ENCODE measurements at regions not wholly inside any gene's neighbourhood (a gene's known extent, or its start where the extent isn't known, plus 50 kb on each side); places are given as distances from the start of the nearest gene placed in this dataset.

DNA sequence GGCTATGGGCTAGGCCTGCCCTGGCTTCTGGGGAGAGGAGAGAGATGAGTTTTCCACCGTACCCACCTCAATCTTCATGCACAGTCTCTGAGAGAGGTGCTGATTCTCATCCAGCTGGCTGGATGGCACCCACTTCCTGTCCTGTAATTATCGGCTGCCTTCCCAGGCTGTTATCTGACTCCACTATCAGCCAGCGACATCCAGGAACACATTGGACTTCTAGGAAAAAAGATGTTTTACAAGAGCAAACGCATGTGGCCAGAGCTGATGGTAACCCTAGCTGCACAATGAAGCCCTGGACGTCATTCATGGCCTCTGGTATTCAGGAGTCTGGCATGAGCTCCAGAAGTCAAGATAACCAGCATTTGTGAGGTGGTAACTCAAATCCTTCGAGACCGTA is 137.4 kb downstream of the EHF start:
- no peak overlapping the region for H3K4me3 ChIP-seq (ENCODE audit: control insufficient read depth, low read depth, low read length)
- no peak for TF ChIP-seq CTCF (conservative IDR thresholded peaks at IDR 0.05; ENCODE audit: control insufficient read depth, insufficient read depth, low read depth, low read length)
- peak; percentile 50 for DNase-seq (ENCODE audit: low read depth)

DNA sequence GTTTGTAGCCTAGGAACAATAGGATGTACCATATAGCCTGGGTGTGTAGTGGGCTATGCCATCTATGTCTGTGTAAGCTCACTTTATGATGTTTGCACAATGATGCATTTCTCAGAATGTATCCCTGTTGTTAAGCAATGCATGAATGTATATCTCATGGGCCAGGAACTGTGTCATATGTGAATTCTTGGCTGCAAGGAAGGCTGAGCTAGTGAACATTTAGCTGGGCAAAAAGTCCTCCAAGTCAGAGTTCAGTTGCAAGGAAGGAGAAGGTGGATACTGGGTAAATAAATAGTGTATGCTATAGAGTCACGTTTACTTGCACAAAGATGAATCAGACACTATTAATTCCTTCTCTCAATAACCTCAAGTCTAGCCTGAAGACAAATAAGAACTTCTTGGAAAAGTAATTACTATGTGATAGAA is 136.1 kb downstream of the EHF start:
- TF ChIP-seq CTCF (conservative IDR thresholded peaks at IDR 0.05; ENCODE audit: control insufficient read depth, insufficient read depth, low read depth, low read length), result no peak
- no peak overlapping the region for H3K4me3 ChIP-seq (ENCODE audit: control insufficient read depth, low read depth, low read length)
- peak; percentile 62 for DNase-seq (ENCODE audit: low read depth)

GRCh38 chr11:34756591-34756990 is 135.7 kb downstream of the EHF start:
- no peak for TF ChIP-seq CTCF (conservative IDR thresholded peaks at IDR 0.05; ENCODE audit: control insufficient read depth, insufficient read depth, low read depth, low read length)
- no peak for DNase-seq (ENCODE audit: low read depth)
- H3K4me3 ChIP-seq (ENCODE audit: control insufficient read depth, low read depth, low read length), result no peak overlapping the region

GRCh38 chr11:34755671-34756070 is 134.8 kb downstream of the EHF start:
- no peak for DNase-seq (ENCODE audit: low read depth)
- H3K4me3 ChIP-seq (ENCODE audit: control insufficient read depth, low read depth, low read length), result no peak overlapping the region
- TF ChIP-seq CTCF (conservative IDR thresholded peaks at IDR 0.05; ENCODE audit: control insufficient read depth, insufficient read depth, low read depth, low read length), result no peak

DNA sequence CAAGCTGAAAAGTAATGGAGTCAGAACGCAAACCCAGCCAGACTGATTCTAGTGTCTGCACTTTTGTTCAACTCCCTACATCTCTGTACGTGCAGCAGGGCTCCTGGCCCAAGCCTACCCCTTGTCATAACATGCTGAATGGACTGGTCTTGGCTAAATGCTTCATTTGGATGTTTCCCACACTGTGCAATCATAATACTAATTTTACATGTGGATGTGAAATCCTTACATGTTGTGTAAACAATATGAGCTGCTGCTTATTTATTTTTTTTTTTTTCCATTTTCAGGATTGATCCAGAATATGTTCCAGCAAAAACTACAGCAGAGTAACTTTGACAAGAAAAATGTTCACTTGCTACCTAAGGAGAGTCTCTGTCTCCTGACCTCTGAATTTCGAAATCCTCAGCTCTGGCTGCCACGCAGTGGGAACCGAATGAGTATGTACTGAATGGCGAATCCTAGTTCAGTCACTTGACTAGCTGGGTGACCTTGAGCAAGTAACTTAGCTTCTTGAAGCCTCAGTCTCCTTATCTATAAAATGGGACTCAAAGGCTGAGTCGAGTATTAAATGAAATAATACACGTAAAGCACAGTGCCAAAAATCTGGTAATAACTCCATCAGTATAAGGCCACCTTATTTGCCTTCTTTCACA is 133.4 kb downstream of the EHF start:
- TF ChIP-seq CTCF (conservative IDR thresholded peaks at IDR 0.05; ENCODE audit: control insufficient read depth, insufficient read depth, low read depth, low read length), result no peak
- DNase-seq (ENCODE audit: low read depth), result peak; percentile 65
- no peak overlapping the region for H3K4me3 ChIP-seq (ENCODE audit: control insufficient read depth, low read depth, low read length)

- H3K4me3 ChIP-seq (ENCODE audit: control insufficient read depth, low read depth, low read length), result no peak overlapping the region
- no peak for TF ChIP-seq CTCF (conservative IDR thresholded peaks at IDR 0.05; ENCODE audit: control insufficient read depth, insufficient read depth, low read depth, low read length)
- DNase-seq (ENCODE audit: low read depth), result peak; percentile 16
Measured at GRCh38 chr11:34750692-34751405, 130.0 kb downstream of the EHF start.

All from fibroblast of mammary gland (primary cell).